NCI-H128 (cell line): ENCODE measurements at regions not wholly inside any gene's neighbourhood (a gene's known extent, or its start where the extent isn't known, plus 50 kb on each side); places are given as distances from the start of the nearest gene placed in this dataset.

ENCODE experiments used
- DNase-seq: peaks from one replicate; lab custom pipeline; 2025; ENCODE audit not compliant: unreplicated experiment; lab: John Stamatoyannopoulos, UW

DNA sequence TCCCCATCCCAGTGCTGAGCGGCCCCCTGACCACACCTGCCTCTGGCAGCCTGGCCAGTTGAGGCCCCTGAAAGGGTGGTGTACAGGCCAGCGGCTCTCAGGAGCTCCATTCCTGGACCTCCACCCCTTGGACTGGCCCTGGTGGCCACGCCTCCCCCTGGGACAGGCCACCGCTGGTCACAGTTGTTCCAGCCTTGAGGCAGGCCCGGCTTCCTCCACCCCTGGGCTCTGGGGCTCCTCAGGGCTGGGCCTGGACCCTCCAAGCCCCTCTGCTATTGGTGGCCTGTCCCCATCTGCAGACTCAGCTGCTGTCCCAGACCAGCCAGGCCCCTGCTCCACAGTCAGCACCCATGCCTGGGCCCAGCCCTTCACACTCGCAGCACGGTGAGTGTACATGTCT, 93.2 kb upstream of the NKX1-1 start:
- no peak for DNase-seq

DNA sequence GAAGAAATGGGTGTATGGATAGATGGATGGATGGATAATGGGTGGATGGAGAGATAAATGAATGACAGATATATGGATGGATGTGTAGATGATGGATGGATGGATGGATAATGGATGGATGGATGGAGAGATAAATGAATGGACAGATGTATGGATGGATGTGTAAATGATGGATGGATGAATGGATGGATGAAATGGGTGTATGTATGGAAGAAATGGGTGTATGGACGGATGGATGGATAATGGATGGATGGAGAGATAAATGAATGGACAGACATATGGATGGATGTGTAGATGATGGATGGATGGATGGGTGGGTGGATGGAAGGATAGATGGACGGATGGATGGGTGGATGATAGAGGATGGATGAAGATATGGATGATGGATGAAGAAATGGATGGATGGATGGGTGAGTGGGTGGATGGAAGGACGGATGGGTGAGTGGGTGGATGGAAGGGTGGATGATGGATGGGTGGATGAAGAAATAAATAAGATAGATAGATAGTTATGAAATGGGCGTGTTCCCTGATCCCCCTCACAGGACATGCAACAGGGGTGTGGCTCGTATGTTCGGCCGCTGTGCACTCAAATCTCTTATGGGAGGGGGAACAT, 91.1 kb upstream of the NKX1-1 start:
- no peak for DNase-seq

DNA sequence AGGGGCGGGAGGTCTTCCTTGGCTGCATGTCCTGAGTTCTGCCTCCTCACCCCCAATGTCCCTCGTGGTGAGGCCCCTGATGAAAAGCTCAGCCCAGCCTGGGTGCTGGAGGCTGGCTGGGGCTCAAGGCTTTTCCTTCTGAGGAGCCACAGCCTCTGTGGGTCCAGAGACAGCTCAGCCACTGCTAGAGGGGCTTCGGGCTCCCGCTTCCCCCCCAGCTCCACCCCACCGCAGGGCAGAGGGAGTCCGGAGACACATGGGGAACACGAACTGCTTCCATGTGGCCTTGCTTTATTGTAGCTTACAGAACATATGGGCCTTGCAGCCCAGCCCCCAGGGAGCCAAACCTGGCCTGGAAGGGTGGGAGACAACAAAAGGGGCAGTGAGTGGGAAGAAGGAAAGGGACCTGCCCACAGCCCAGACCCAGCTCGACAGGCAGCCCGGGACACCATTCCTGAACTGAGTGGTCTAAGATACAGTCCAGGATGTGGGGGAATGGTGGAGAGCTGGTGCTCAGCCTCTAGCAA, 89.9 kb upstream of the NKX1-1 start:
- DNase-seq = no peak

DNA sequence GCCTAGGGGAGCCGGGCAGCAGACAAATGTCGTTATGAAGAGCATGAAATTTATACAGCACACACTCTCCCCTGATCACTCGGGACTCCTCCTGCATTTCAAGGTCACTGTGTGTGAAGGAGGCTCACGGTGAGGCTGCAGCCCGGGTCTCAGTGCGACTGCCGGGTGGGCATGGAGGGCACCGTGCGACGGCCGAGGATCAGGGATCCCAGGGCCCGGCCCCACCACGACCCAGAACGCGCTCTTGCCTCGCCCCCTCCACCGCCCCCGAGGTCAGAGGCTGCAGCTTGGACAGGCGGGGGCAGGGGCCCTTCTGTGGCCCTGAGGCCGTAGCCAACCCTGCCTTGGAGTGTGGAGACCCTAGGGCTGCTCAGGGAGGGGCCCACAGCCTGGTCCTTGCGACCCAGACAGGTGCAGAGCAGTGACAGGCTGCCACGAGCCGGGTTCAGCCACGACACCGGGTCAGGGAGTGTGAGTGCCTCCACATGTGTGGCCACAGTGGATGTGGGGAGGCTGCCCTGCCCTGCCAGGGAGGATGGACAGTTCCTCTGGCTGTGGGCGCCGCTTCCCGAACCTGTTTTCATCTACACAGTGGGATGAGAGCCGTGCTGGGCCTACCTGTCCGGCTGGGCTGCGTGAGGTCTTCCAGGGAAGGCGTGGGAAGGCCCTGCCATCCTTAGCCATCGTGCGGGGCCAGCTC, 89.3 kb upstream of the NKX1-1 start:
- no peak for DNase-seq

DNA sequence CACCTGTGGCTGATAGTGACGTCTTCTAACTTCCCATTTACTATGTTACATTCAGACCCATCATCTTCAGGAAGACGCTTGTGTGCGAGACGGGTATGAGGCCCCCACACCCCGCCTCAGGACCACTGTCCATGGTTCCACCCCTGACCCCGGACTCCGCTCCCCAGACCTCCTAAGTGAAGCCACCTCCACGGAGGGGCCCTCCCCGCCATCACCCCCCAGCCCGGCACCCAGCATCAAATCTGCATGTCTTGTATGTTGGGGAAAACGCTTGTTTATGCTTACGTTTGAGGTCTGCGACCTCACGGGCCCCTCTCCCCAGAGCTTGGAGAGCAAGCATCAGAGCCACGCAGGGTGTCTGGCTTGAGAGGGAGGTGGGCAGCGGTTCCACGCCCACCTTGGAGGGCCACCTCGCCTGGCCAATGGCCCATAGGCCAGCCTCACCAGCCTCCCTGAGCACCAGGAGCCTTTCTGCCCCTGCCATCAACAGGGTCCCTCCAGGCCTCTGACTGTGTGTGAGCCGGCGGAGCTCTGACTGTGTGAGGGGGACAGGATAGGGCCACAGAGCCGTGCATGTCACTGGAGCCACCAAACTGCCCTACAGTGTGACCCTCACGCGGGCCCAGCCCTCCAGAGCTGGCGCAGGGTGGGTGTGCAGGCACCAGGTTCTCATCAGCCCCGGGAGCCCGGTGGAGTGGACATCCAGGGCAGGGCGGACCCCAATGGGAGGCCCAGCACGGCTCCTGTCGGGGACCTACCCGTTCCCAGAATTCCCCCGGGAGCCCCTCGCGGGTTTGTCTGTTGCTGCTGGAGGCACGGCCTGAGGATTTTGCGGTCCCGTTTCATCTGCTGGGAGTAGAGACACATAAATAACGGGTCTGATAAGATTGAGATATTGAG, 88.4 kb upstream of the NKX1-1 start:
- DNase-seq = no peak

DNA sequence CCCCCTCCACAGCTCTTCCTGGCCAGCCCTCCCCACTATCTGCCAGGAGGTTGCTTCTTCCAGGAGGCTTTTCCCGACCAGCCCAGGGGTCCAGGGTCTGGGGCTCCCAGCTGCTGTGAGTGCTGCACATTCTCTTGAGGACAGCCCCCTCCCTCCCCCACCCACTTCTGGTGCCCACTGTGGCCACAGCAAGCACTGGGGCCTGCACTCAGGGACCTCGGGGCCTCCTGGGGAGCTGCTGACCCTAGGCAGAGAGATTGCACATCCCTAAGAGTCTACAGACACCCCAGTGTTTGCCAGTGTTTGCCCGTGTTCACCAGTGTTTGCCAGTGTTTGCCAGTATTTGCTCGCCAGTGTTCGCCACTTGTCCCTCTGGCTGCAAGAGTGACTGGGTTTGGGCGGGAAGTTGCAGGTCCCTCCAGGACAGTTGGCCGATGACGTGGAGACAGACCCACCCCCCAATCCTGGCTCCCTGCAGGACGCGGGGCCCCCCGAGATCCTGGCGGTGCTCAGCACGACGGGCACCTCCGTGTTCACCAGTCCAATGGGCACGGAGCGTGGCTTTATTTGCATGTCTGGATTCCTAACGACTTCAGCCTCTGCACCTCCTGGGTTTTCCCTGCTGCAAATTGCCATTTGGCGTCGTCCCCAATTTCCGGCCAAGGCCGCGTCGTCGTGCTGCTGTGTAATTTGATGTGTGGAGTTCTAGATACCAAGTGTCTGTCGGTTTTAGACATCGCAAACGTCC, 87.5 kb upstream of the NKX1-1 start:
- DNase-seq = no peak

DNA sequence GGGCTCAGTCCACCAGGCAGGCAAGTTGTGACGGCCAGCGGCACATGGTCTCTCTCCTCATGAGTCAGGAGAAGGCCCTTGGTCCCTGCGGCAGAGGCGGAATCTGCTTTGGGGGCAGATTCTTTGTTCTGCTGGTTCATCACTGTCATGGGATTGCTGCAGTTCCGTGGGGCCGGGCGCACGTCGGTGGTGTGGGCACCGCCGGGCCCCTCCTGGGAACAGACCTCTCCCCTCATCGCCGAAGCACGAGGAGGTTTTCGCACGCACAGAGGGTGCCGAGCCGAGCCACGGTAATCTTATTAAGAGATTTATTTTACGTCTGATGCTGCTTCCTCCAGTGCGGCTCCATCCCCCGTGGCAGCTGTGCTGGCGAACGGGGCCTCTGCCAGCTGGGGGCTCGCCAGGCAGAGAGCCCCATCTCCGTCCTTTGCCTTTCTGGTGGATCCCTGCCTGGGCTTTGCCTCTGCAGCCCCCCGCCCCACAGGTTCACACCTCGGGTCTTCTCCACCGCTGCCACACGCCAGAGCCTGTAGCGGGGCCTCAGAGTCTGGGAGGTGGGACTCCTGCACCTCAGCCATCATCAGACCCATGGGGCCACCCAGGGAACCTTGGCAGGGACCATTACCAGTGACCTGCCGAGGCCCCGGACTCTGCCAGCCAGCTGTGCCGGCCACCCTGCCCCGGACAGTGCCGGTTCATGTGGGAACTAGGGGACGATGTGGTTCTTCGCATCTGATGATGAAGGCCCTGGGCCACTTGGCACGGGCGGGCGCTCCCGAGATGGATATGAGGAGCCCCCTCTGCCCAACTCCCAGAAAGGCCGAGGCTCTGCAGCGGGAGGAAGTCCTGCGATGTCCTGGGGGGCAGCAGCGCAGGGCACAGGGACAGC, 86.7 kb upstream of the NKX1-1 start:
- DNase-seq = no peak

DNA sequence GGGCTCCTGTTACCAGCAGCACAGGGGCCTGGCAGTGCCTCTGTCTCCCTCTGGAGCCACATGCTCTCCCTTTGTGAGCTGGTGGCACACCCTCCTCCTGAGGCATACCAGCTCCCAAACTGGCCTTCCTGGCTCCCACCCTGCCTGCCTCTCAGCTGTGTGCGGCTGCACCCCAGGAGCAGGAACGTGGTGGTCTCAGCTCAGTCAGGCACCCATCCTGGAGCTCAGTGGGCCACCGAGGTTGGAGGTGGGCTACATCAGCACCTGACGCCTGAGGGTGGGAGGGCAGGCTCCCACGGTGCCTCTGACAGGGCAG, 85.9 kb upstream of the NKX1-1 start:
- no peak for DNase-seq

DNA sequence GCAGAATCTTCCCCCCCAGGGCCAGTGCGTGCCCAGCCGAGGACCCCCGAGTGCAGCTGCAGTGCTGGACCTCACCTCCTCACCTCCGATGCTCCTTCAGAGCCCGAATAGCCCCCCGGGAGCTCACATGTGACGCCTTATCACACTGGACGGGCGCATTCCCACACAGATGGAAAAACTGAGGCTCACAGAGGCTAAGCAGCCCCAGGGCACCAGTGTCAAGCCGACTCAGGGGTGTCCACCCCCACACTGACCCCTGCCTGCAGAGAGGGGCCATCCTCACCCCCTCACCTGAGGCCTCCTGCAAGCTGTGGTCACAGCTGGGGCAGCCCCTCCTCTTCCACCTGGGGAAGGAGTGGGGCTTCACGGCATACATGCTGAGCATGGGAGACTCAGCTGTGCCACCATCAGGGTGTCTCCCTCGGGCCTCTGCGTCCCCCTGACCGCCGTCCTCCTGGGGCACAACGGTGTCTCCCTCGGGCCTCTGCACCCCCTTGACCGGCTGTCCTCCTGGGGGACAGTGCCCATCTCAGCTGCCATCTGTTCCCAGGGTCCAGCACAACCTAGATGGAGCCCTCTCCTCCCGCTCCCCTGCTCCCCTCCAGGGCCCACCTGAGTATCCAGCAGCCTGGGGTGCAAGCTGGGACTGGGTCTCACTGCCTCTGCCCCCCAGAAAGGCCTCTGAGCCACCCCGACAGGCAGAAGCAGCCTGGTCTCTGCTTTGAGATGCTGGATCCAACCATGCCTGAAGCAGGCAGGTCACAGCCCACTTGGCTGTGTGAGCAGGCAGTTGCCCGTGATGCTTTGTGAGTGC, 85.3 kb upstream of the NKX1-1 start:
- DNase-seq = no peak

DNA sequence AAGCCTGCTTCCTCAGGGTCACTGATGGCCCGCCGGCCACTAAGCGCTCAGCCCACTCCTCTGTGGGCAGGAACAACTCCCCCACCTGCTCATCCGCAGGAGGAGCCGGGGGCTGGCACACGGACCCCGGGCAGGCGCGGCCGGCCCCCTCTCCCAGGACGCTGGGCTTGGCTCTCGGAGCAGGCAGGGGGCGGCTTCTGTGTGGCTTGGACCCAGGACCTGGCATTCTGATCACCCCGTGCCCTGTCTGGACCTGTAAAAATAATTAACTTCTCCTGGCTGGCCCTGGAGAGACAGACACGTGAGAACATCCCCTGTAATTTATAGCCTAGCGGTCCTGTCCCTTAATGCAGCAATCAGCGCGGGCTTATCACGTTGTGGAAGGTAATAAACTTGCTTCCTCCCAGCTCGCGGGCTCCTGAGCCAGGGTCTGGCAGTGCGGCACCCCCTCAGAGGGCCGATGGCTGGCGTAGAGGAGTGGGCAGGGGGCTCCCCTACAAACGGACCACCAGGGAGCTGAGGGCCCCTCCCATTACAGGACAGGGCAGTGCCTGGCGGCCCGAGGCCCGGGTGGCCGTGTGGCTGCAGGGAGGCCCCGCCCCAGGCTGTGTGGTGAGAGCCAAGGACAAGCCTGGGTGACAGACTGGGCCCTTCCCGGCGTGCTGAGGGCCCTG, 84.5 kb upstream of the NKX1-1 start:
- no peak for DNase-seq

DNA sequence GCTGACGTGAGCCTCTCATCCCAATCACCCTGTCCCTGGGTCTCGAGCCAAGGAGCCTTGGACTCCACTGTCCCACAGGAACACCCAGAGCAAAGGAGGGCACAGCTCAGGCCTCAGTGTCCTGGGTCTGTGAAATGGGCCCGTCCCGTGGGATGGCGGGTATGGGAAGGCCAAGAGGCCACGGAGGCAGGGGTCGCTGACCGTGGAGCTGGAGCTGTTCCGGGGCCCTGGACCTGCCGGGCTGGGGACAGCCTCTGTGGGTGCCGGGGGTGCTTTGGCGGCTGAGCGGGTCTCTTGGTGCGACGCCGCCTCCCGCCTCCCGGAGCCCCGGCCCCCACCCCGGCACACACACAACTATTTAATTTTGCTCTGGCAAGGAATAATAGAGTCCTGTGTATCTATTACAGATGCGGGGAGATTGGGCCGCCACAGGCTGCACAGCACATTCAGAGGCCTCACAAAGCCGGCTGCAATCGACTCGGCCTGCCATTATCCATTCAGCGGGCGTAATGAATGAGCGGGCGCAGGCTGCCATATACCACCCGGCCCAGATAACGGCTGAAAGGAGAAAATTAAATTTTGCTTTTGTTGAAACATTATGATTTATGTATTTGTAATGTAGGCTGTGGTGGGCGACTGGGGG, 83.9 kb upstream of the NKX1-1 start:
- no peak for DNase-seq

DNA sequence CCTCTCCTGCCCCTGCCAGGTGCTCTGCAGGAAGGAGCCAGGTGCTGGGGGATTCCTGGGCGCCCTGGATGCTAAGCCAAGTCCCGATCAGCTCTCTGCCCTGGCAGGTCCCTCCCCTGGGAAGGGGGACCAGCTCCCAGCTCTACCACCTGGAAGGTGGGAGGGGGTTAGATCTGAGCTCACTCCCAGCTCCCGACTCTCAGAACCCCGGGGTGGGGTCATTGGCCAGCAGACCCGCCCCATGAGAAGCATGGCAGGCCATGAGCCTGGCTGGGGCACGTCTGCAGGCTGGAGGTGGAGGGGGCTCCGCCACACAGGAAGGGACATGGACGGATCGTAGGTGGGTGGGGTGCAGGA, 83.4 kb upstream of the NKX1-1 start:
- DNase-seq = no peak

DNA sequence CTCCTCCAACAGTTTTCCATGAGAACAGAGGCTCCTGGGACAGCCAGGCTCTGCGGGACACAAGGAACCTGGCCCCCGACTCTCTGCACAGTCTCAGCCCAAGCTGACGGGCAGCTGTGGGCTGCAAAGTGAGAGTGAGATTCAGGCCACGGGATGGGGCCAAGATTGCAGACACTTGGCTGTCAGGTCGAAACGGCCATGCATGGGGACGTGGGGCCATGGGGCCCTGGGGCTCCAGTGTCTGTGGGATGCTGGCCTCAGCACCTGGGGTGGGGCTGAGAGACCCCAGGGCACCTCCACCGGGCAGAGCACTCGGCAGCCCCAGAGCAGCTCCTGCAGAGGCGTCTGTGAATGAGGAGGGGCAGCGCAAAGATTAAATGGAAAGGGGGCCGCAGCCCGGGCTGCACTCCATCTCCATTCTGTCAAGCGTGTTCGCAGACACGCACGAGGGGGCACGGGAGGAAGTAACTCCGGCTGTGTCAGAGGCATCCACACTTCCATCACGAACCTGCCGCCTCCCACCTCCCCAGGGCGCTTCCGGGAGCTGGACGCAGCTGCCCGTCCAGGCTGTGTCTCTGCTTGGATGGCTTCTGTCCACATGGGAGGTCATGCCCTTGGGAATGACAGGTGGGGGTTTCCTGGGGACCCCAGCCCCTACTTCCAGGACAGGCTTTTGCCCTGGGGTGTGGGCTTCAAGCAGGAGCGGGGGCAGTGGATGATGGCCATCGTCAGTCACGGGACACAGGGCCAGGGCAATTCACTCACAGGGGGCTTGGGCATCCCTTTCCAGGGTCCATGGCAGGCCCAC, 82.8 kb upstream of the NKX1-1 start:
- DNase-seq = no peak

DNA sequence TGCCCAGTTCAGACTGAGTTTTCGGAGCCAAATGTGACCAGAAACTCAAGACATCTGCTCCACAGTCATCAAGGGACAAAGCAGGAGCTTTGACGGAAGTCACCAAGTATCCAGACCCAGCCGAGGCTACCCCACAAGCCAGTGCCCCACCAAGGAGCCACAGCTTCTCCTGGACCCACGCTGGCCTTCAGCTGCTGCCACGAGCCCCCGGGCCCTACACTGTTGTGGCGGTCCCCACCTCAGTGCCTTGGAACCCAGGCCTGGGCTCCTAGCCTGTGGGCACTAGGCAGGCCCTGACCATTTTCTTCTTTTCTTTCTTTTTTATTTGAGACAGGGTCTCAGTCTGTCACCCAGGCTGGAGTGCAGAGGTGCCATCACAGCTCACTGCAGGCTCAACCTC, 82.1 kb upstream of the NKX1-1 start:
- no peak for DNase-seq

DNA sequence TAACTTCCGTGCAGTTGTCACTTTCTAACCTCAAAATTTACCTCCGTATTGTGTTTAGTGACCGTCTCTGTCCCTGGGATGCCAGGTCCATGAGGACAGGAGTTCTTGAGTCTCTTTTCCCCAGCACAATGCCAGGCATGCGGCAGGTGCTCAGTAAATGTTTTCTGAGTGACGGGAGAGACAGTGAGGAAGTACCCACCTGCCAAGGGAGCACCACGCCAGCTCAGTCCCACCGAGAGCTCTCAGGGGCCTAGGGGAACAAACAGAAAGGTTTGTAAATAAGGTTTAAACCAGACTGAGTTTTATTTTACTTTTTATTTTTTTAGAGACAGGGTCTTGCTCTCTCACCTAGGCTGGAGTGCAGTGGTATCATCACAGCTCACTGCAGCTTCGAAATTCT, 81.5 kb upstream of the NKX1-1 start:
- DNase-seq = no peak

DNA sequence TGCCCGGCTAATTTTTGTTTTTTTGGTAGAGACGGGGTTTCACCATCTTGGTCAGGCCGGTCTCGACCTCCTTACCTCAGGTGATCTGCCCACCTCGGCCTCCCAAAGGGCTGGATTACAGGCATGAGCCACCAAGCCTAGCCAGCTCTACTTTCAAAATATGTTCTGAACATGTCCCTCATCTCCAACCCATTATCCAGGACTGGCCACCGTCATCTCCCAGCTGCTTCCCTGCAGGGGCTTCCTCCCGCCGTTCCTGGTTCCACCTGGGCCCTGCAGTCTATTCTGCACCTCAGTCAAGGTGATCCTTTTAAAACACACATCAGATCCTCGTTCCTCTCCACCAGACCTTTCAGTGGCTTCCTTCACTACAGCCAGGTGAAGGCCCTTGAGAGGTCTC, 80.9 kb upstream of the NKX1-1 start:
- no peak for DNase-seq

DNA sequence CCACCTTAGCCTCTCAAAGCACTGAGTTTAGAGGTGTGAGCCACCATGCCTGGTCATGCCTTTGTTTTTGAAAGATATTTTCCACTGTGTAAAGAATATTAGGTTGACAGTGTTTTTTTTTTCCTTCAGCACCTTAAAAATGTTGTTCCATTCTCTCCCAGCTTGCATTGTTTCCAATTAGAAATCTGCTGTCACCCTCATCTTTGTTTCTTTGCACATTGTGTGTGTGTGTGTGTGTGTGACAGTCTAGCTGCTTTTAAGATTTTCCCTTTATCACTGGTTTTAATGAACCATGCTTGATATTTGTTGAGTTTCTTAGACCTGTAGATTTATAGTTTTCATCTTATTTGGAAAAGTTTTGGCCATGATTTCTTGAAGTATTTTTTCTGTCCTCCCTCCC, 79.0 kb upstream of the NKX1-1 start:
- no peak for DNase-seq

DNA sequence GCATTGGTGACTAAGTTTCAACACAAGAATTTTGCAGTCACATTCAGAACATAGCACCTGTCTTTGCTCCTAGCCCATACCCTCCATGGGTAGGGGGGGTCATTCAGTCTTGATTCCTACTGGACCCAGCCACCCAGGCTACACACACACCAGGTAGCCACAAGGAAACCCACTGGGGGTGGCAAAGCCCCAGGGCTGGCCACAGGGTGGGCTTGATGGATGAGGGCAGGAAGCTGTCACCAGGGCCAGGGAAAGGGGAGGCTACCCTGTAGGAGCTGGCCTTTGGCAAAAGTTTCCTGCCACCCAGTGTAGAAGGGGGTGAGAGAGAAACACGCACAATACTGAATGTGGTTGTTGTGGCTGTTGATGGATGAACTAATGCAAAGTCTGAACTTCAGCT, 74.5 kb upstream of the NKX1-1 start:
- DNase-seq = no peak
